Transverse colon (tissue), 4 donors: ENCODE measurements at regions not wholly inside any gene's neighbourhood (a gene's known extent, or its start where the extent isn't known, plus 50 kb on each side); places are given as distances from the start of the nearest gene placed in this dataset.
"Not testable (repeated sequence)": the region's sequence is repeated elsewhere in the genome, so short reads cannot be mapped to it uniquely, and the experiment has no call there.

Experiments used
- EP300 ChIP-seq: sonication (generic); formaldehyde crosslinking; IDR thresholded peaks from one replicate; pipeline ENCODE4 v1.6.1; 2017; ENCODE audit warnings: antibody characterized with exemption, low read depth
- POLR2A ChIP-seq: fragments of 450-650 bp; IDR thresholded peaks from one replicate; pipeline ENCODE4 v1.6.1; 2016; ENCODE audit warnings: antibody characterized with exemption, mild to moderate bottlenecking, moderate library complexity
- POLR2AphosphoS5 ChIP-seq, 3 donors: sonication (generic); formaldehyde crosslinking; IDR thresholded peaks; one replicate each; pipeline ENCODE4 v1.6.1; 2016; ENCODE audit warnings: antibody characterized with exemption in 3 of 3
- TF ChIP-seq, protein P1 (sequence below), 5 experiments: fragments of 200-600 bp in 3 of 5; fragments of 450-650 bp in 2 of 5; sonication (generic) in 3 of 5; IDR thresholded peaks; 1 replicate in 2 of 5; 2 replicates in 3 of 5; pipeline ENCODE4 v1.5.1; 2016 to 2017; ENCODE audit warnings: antibody characterized with exemption in 5 of 5, inconsistent platforms in 3 of 5, mild to moderate bottlenecking in 2 of 5, moderate library complexity in 1 of 5

- TF ChIP-seq, protein P1, sequence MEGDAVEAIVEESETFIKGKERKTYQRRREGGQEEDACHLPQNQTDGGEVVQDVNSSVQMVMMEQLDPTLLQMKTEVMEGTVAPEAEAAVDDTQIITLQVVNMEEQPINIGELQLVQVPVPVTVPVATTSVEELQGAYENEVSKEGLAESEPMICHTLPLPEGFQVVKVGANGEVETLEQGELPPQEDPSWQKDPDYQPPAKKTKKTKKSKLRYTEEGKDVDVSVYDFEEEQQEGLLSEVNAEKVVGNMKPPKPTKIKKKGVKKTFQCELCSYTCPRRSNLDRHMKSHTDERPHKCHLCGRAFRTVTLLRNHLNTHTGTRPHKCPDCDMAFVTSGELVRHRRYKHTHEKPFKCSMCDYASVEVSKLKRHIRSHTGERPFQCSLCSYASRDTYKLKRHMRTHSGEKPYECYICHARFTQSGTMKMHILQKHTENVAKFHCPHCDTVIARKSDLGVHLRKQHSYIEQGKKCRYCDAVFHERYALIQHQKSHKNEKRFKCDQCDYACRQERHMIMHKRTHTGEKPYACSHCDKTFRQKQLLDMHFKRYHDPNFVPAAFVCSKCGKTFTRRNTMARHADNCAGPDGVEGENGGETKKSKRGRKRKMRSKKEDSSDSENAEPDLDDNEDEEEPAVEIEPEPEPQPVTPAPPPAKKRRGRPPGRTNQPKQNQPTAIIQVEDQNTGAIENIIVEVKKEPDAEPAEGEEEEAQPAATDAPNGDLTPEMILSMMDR (IDR thresholded peaks at IDR 0.05) = not testable (repeated sequence)
- TF ChIP-seq POLR2A; EP300; POLR2AphosphoS5 (IDR thresholded peaks at IDR 0.05): not testable (repeated sequence)
These were observed 301.8 kb downstream of the CWH43 start for GRCh38 chr4:49287893-49288292.
